Transverse colon (tissue), 4 donors: ENCODE measurements at regions not wholly inside any gene's neighbourhood (a gene's known extent, or its start where the extent isn't known, plus 50 kb on each side); places are given as distances from the start of the nearest gene placed in this dataset.

Experiments used
- DNase-seq: peaks from one replicate; pipeline ENCODE4 v3.0.0-alpha.2; 2019
- H3K27ac ChIP-seq, 4 donors: fragments of 200-600 bp; sonication (generic); 2 replicates each; pipeline ENCODE4 v1.5.1; 2016 to 2018; ENCODE audit warnings: inconsistent platforms in 4 of 4
- H3K27me3 ChIP-seq: fragments of 200-600 bp; sonication (generic); 2 replicates; pipeline ENCODE4 v1.5.1; 2017; ENCODE audit warnings: inconsistent platforms
- H3K36me3 ChIP-seq, 4 donors: fragments of 200-600 bp; sonication (generic); 2 replicates each; pipeline ENCODE4 v1.5.1; 2017 to 2019; ENCODE audit warnings: inconsistent platforms in 4 of 4
- H3K4me1 ChIP-seq, 4 donors: fragments of 200-600 bp; sonication (generic); 2 replicates each; pipeline ENCODE4 v1.5.1; 2017 to 2020; ENCODE audit warnings: inconsistent platforms in 4 of 4
- H3K4me3 ChIP-seq, 4 donors: fragments of 200-600 bp; sonication (generic); 1 replicate in 1 of 4; 2 replicates in 3 of 4; pipeline versions ENCODE4 v1.5.1 to v1.6.1; 2017 to 2019; ENCODE audit warnings: inconsistent platforms in 4 of 4
- H3K9me3 ChIP-seq, 2 donors: fragments of 200-600 bp; sonication (generic); 2 replicates each; pipeline ENCODE4 v1.5.1; 2017 to 2019; ENCODE audit warnings: inconsistent platforms in 2 of 2
- EP300 ChIP-seq: sonication (generic); formaldehyde crosslinking; IDR thresholded peaks from one replicate; pipeline ENCODE4 v1.6.1; 2017; ENCODE audit warnings: antibody characterized with exemption, low read depth
- POLR2A ChIP-seq: fragments of 450-650 bp; IDR thresholded peaks from one replicate; pipeline ENCODE4 v1.6.1; 2016; ENCODE audit warnings: antibody characterized with exemption, mild to moderate bottlenecking, moderate library complexity
- POLR2AphosphoS5 ChIP-seq, 3 donors: sonication (generic); formaldehyde crosslinking; IDR thresholded peaks; one replicate each; pipeline ENCODE4 v1.6.1; 2016; ENCODE audit warnings: antibody characterized with exemption in 3 of 3
- WGBS, 2 donors: methylation state at CpG; one replicate each; pipeline ENCODE4 v1.1.5; 2018; ENCODE audit warnings: low coverage in 1 of 2; 5-methylcytosine and 5-hydroxymethylcytosine counted together
- in situ Hi-C, 4 donors: fragments of 200-750 bp; cut with MboI; loops; one replicate each; pipeline versions ENCODE4 v1.15.0 to v1.15.1; 2017; ENCODE audit warnings: low sequenced_read_pairs in 3 of 4, low pct_ligation_motif_present in 1 of 4, low pct_unique_long_range_greater_than_20kb in 1 of 4
- intact Hi-C: fragments of 100-400 bp; cut with DNase I; formaldehyde crosslinking; loops from one replicate; pipeline ENCODE4 v1.15.1; 2023; ENCODE audit warnings: low total_unique reads
- TF ChIP-seq, protein P1 (sequence below), 5 experiments: fragments of 200-600 bp in 3 of 5; fragments of 450-650 bp in 2 of 5; sonication (generic) in 3 of 5; IDR thresholded peaks; 1 replicate in 2 of 5; 2 replicates in 3 of 5; pipeline ENCODE4 v1.5.1; 2016 to 2017; ENCODE audit warnings: antibody characterized with exemption in 5 of 5, inconsistent platforms in 3 of 5, mild to moderate bottlenecking in 2 of 5, moderate library complexity in 1 of 5

DNA sequence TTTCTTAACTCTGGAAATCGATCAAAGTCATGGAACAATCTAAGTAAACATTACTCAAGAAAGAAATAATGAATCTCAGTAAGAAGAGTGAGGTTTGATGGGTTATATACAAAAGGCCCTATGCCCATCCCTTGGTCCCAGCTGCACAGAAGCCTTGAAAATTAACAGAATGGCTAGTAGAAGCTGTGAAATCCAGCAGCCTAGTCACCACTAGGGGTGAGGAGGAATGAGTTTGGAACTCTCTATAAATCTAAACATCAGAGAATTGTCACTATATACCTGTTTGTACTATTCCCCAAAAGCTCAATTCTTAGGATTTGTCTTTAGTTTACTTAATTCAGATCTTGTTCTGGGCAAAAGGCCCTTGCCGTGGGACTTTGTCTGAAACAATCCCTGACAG is 313.9 kb upstream of the GRID2 start:
- in situ Hi-C loops (no loop called here), intact Hi-C loops (no loop called here)
- Histone ChIP-seq H3K4me1 (no peaks in the 10 kb centered on the region), H3K27ac (no peak overlapping the region), H3K27me3 (no peaks in the 10 kb centered on the region), H3K36me3 (no peaks in the 10 kb centered on the region), H3K4me3 (no peak overlapping the region), H3K9me3 (no peaks in the 10 kb centered on the region)
- DNase-seq = no peak
- TF ChIP-seq POLR2A (no peak), EP300 (no peak), POLR2AphosphoS5 (IDR thresholded peaks at IDR 0.05) (no peak)
- TF ChIP-seq, protein P1, sequence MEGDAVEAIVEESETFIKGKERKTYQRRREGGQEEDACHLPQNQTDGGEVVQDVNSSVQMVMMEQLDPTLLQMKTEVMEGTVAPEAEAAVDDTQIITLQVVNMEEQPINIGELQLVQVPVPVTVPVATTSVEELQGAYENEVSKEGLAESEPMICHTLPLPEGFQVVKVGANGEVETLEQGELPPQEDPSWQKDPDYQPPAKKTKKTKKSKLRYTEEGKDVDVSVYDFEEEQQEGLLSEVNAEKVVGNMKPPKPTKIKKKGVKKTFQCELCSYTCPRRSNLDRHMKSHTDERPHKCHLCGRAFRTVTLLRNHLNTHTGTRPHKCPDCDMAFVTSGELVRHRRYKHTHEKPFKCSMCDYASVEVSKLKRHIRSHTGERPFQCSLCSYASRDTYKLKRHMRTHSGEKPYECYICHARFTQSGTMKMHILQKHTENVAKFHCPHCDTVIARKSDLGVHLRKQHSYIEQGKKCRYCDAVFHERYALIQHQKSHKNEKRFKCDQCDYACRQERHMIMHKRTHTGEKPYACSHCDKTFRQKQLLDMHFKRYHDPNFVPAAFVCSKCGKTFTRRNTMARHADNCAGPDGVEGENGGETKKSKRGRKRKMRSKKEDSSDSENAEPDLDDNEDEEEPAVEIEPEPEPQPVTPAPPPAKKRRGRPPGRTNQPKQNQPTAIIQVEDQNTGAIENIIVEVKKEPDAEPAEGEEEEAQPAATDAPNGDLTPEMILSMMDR (IDR thresholded peaks at IDR 0.05) = no peak
- WGBS, 2 donors = 39 to 40% methylated on average over 1 to 2 of the region's 2 CpGs

DNA sequence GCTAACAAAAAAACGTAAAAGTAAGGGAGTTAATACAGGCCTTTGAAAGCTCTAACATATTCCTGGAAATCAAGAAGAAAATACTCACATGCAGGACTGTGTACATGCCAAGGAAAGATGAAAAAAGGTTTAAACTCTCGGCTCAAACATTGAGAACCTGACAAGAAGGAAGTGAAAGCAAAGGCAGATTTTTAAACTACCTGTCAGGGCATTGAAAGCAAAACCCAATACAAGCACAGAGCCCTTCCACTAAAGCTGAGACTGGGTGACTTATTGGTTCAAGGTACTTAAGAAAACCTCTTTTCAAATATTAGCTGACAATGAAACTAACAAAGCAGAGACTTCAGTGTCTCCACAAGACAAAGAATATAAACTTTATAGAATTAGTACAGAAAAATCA is 313.0 kb upstream of the GRID2 start:
- in situ Hi-C loops = no loop called here
- 61 to 63% methylated on average over 2 of the region's 2 CpGs for WGBS, 2 donors
- intact Hi-C loops = no loop called here
- DNase-seq = no peak
- no peaks in the 10 kb centered on the region for H3K4me1 ChIP-seq
- no peaks in the 10 kb centered on the region for H3K9me3 ChIP-seq
- H3K36me3 ChIP-seq = no peaks in the 10 kb centered on the region
- no peak overlapping the region for H3K4me3 ChIP-seq
- H3K27ac ChIP-seq = no peak overlapping the region
- TF ChIP-seq, protein P1 (IDR thresholded peaks at IDR 0.05) = no peak
- H3K27me3 ChIP-seq = no peaks in the 10 kb centered on the region

DNA sequence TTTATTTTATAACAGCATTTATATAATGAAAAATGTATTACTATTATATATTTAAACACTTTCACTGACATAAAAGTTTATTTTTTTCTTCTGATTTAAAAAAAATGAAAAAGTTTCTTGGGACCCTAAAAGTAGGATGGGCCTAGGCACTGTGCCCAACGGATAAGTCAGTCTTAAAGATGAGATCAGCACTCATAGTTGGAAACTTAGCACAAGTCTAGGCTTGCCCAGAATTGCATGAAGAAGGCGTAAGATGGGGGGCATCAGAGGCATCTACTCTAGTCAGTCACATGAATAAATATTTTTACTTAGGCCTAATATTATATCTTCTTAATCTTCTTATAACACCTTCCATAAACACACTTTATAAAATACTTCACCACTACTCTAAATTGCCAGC is 306.7 kb upstream of the GRID2 start:
- TF ChIP-seq, protein P1 (IDR thresholded peaks at IDR 0.05) = no peak
- TF ChIP-seq POLR2A (no peak), EP300 (no peak), POLR2AphosphoS5 (IDR thresholded peaks at IDR 0.05) (no peak)
- Histone ChIP-seq H3K27me3 (no peaks in the 10 kb centered on the region), H3K4me3 (no peak overlapping the region), H3K9me3 (no peaks in the 10 kb centered on the region), H3K4me1 (no peaks in the 10 kb centered on the region), H3K36me3 (no peaks in the 10 kb centered on the region), H3K27ac (no peak overlapping the region)
- DNase-seq = no peak
- WGBS, 2 donors = 81 to 95% methylated on average over 2 of the region's 2 CpGs
- intact Hi-C loops (no loop called here), in situ Hi-C loops (no loop called here)

DNA sequence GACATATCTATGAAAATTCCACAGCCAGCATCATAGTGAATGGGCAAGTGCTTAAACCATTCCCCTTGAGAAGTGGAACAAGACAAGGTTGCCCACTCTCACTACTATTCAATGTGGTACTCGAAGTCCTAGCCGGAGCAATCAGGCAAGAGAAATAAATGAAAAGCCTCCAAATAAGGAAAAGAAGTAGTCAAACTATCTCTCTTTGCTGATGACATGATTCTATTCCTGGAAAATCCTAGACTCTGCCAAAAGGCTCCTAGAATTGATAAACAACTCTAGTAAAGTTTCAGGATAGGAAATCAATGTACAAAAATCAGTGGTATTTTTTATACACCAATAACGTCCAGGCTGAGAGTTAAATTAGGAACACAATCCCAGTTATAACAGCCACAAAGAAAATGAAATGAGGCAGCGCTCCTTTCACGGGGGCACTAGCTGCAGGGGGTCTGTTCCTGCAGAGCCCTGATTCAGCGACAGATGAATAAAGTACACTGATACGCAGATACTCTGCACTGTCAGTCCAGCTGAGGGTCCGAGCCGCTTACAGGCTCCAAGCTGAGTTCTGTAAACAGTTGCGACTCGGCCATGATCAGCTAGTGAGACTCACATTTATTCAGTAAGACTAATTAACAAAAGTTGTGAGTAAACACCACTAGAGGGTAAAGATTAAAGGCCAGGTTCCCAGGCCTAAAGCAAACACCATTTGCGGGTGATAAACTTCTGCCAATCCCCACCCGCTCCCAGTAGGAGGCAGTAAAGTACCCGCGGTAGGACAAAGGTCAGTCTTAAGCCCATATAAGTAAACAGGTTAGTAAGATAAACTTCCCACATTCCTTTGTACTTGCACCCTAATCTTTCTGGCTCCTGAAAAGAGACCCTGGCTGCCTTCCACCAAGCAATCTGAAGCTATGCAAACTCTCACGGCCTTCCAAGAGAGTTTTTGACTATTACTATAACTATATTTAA is 290.6 kb upstream of the GRID2 start:
- DNase-seq = peak; percentile 80
- Histone ChIP-seq H3K9me3 (no peaks in the 10 kb centered on the region), H3K27ac (peak overlapping the region; percentile 15 to 59 (median 53)), H3K36me3 (no peaks in the 10 kb centered on the region), H3K4me3 (no peak overlapping the region), H3K4me1 (peaks cover 0 to 27% (median 9%) of the 10 kb centered on the region in 4 donors), H3K27me3 (no peaks in the 10 kb centered on the region)
- in situ Hi-C loops (no loop called here), intact Hi-C loops (no loop called here)
- WGBS, 2 donors = 32 to 34% methylated on average over 11 to 16 of the region's 16 CpGs
- no peak for TF ChIP-seq EP300
- peak in 2 of 3 donors; percentile 22 to 31 for TF ChIP-seq POLR2AphosphoS5 (IDR thresholded peaks at IDR 0.05)
- no peak for TF ChIP-seq POLR2A
- TF ChIP-seq, protein P1 (IDR thresholded peaks at IDR 0.05) = peak in 4 of 5 experiments; percentile 43 to 56 (median 52)
